ENCODE measurements at regions not wholly inside any gene's neighbourhood (a gene's known extent, or its start where the extent isn't known, plus 50 kb on each side); places are given as distances from the start of the nearest gene placed in this dataset.

DNA sequence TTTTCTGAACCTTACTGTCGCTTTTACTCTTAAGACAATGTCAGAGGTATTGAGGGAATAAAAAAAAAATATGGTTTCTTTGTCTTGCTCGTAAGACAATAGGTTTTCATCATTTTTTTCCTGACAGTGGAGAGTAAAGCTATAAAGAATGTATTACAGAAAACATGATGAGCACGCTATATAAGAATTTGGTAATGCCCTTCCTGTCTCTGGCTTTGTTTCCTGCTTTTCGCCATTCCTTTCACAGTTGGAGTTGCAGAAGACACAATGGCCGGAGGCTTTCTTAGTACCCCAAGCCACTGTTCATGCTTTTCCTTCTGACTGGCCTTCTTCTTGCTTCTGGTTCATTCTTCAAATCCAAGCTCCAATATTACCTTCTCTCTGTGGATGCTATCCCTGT, 101.0 kb upstream of the DACH1 start:
- no peaks in the 10 kb centered on the region for H3K9me2 ChIP-seq (replicated peaks; ENCODE audit: insufficient read depth, low read length)
- H3K27ac ChIP-seq (ENCODE audit: low read depth, low read length), result no peak overlapping the region
- no peaks in the 10 kb centered on the region for H4K20me1 ChIP-seq (ENCODE audit: low read depth, low read length)
- H3K4me2 ChIP-seq (ENCODE audit: low read depth, low read length, poor library complexity, severe bottlenecking), result no peak overlapping the region
- no peaks in the 10 kb centered on the region for H3K36me3 ChIP-seq (ENCODE audit: low read length)
- no peak overlapping the region for H3K9ac ChIP-seq (ENCODE audit: low read length)
- no peaks in the 10 kb centered on the region for H3K9me3 ChIP-seq (ENCODE audit: insufficient read depth, low read length)
- TF ChIP-seq EZH2phosphoT487 (conservative IDR thresholded peaks at IDR 0.05; ENCODE audit: low read length), result no peak
- TF ChIP-seq, protein P1, sequence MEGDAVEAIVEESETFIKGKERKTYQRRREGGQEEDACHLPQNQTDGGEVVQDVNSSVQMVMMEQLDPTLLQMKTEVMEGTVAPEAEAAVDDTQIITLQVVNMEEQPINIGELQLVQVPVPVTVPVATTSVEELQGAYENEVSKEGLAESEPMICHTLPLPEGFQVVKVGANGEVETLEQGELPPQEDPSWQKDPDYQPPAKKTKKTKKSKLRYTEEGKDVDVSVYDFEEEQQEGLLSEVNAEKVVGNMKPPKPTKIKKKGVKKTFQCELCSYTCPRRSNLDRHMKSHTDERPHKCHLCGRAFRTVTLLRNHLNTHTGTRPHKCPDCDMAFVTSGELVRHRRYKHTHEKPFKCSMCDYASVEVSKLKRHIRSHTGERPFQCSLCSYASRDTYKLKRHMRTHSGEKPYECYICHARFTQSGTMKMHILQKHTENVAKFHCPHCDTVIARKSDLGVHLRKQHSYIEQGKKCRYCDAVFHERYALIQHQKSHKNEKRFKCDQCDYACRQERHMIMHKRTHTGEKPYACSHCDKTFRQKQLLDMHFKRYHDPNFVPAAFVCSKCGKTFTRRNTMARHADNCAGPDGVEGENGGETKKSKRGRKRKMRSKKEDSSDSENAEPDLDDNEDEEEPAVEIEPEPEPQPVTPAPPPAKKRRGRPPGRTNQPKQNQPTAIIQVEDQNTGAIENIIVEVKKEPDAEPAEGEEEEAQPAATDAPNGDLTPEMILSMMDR (IDR thresholded peaks at IDR 0.05; ENCODE audit: insufficient read depth, low read length, poor library complexity, severe bottlenecking), result no peak
- no peak overlapping the region for H2AFZ ChIP-seq (ENCODE audit: low read depth, low read length, severe bottlenecking)
- no peak overlapping the region for H3K4me3 ChIP-seq (ENCODE audit: insufficient read depth, low read length, poor library complexity, severe bottlenecking)
- no peaks in the 10 kb centered on the region for H3K79me2 ChIP-seq (ENCODE audit: insufficient read depth, low read length)
- H3K27me3 ChIP-seq (ENCODE audit: low read length), result no peaks in the 10 kb centered on the region
- no peaks in the 10 kb centered on the region for H3F3A ChIP-seq (ENCODE audit: insufficient read depth)

DNA sequence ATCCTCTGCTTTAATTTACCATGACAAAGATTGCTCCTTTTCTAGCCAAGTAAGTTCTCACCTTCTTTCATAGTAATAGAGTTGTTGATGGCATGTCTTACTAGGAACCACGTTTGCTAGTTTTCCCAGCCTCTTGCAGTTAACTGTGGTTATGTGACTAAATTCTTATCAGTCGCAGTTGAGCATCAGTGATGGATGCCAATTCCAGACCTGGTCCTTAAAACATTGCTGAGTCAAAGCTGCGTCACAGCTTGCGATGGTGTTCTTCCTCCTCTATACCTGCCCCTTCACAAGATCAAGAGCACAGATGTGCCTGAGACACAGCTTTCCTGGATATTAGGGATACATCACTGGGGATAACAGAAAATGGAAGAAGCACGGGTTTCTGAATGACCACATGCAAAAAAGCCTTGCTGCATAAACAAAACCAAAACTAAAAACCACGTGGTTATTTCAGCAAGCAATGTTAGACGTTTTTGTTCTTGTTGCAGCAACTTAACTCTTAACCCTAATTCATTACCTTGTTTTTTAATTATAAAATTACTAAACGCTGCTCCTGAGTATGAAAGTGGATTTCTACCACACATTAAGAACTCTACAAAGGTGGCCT, 97.6 kb upstream of the DACH1 start:
- no peak overlapping the region for H2AFZ ChIP-seq (ENCODE audit: low read depth, low read length, severe bottlenecking)
- no peak overlapping the region for H3K27ac ChIP-seq (ENCODE audit: low read depth, low read length)
- H3K36me3 ChIP-seq (ENCODE audit: low read length), result no peaks in the 10 kb centered on the region
- no peaks in the 10 kb centered on the region for H3K79me2 ChIP-seq (ENCODE audit: insufficient read depth, low read length)
- H3K9me2 ChIP-seq (replicated peaks; ENCODE audit: insufficient read depth, low read length), result no peaks in the 10 kb centered on the region
- no peak overlapping the region for H3K9ac ChIP-seq (ENCODE audit: low read length)
- no peaks in the 10 kb centered on the region for H3K27me3 ChIP-seq (ENCODE audit: low read length)
- H3K4me2 ChIP-seq (ENCODE audit: low read depth, low read length, poor library complexity, severe bottlenecking), result no peak overlapping the region
- no peaks in the 10 kb centered on the region for H3K9me3 ChIP-seq (ENCODE audit: insufficient read depth, low read length)
- no peaks in the 10 kb centered on the region for H4K20me1 ChIP-seq (ENCODE audit: low read depth, low read length)
- H3K4me3 ChIP-seq (ENCODE audit: insufficient read depth, low read length, poor library complexity, severe bottlenecking), result no peak overlapping the region
- H3F3A ChIP-seq (ENCODE audit: insufficient read depth), result no peaks in the 10 kb centered on the region
- TF ChIP-seq EZH2phosphoT487 (conservative IDR thresholded peaks at IDR 0.05; ENCODE audit: low read length), result no peak
- TF ChIP-seq, protein P1 (IDR thresholded peaks at IDR 0.05; ENCODE audit: insufficient read depth, low read length, poor library complexity, severe bottlenecking), result no peak

DNA sequence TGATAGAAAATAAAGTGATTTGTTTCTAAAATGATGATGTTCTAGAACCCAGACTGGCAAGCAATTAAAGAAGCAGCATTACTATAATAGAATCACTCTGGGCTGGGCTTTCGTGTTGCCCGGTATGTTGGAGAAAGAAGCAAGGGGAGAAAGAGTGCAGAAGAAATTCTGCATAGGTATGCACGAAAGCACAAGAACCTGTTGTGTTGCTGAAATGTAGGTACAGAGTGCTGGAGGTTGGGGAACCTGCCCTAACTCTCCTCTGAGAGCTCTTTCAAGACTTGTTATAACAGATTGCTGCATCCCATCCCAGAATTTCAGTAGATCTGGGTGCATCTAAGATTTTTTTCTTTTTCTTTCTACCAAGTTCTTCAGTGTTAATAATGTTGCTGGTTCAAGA, 95.7 kb upstream of the DACH1 start:
- no peak overlapping the region for H2AFZ ChIP-seq (ENCODE audit: low read depth, low read length, severe bottlenecking)
- no peaks in the 10 kb centered on the region for H3K79me2 ChIP-seq (ENCODE audit: insufficient read depth, low read length)
- no peaks in the 10 kb centered on the region for H3K27me3 ChIP-seq (ENCODE audit: low read length)
- no peak for TF ChIP-seq EZH2phosphoT487 (conservative IDR thresholded peaks at IDR 0.05; ENCODE audit: low read length)
- TF ChIP-seq, protein P1 (IDR thresholded peaks at IDR 0.05; ENCODE audit: insufficient read depth, low read length, poor library complexity, severe bottlenecking), result no peak
- no peak overlapping the region for H3K4me2 ChIP-seq (ENCODE audit: low read depth, low read length, poor library complexity, severe bottlenecking)
- H3F3A ChIP-seq (ENCODE audit: insufficient read depth), result no peaks in the 10 kb centered on the region
- no peak overlapping the region for H3K9ac ChIP-seq (ENCODE audit: low read length)
- H3K9me3 ChIP-seq (ENCODE audit: insufficient read depth, low read length), result no peaks in the 10 kb centered on the region
- no peaks in the 10 kb centered on the region for H4K20me1 ChIP-seq (ENCODE audit: low read depth, low read length)
- no peak overlapping the region for H3K4me3 ChIP-seq (ENCODE audit: insufficient read depth, low read length, poor library complexity, severe bottlenecking)
- no peaks in the 10 kb centered on the region for H3K36me3 ChIP-seq (ENCODE audit: low read length)
- no peaks in the 10 kb centered on the region for H3K9me2 ChIP-seq (replicated peaks; ENCODE audit: insufficient read depth, low read length)
- H3K27ac ChIP-seq (ENCODE audit: low read depth, low read length), result no peak overlapping the region

Data from SU-DHL-6 (cell line).